ENCODE measurements at regions not wholly inside any gene's neighbourhood (a gene's known extent, or its start where the extent isn't known, plus 50 kb on each side); places are given as distances from the start of the nearest gene placed in this dataset.

DNA sequence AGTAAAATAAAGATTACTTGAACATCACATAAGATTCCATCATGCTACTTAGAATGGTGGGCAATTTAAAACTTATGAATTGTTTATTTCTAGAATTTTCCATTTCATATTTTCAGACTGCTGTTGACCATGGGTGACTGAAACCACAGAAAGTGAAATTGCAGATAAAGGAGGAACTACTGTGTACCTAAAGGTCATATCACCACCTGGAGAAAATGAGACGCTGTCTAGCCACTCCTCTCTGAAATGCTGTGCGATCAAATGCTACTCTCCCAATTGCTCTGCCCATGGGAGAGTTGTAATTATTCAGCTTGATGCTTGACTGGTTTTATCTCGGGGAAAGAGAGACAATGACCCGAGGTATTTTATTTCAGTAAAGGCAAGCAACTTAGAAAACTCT is 128.9 kb upstream of the ERCC4 start:
- Mint-ChIP-seq H3K27me3 (no peaks in the 10 kb centered on the region), H3K4me3 (no peak overlapping the region), H3K27ac (no peak overlapping the region), H3K36me3 (ENCODE audit: low read depth) (no peaks in the 10 kb centered on the region), H3K4me1 (no peaks in the 10 kb centered on the region), H3K9me3 (no peaks in the 10 kb centered on the region)
- ChIA-PET CTCF (no interaction called here), POLR2A (no interaction called here)
- ATAC-seq (ENCODE audit: low read depth): no peak
- TF ChIP-seq, protein P1, sequence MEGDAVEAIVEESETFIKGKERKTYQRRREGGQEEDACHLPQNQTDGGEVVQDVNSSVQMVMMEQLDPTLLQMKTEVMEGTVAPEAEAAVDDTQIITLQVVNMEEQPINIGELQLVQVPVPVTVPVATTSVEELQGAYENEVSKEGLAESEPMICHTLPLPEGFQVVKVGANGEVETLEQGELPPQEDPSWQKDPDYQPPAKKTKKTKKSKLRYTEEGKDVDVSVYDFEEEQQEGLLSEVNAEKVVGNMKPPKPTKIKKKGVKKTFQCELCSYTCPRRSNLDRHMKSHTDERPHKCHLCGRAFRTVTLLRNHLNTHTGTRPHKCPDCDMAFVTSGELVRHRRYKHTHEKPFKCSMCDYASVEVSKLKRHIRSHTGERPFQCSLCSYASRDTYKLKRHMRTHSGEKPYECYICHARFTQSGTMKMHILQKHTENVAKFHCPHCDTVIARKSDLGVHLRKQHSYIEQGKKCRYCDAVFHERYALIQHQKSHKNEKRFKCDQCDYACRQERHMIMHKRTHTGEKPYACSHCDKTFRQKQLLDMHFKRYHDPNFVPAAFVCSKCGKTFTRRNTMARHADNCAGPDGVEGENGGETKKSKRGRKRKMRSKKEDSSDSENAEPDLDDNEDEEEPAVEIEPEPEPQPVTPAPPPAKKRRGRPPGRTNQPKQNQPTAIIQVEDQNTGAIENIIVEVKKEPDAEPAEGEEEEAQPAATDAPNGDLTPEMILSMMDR (IDR thresholded peaks at IDR 0.05): no peak
- no peak for DNase-seq
- intact Hi-C loops (cut with micrococcal nuclease): no loop called here

DNA sequence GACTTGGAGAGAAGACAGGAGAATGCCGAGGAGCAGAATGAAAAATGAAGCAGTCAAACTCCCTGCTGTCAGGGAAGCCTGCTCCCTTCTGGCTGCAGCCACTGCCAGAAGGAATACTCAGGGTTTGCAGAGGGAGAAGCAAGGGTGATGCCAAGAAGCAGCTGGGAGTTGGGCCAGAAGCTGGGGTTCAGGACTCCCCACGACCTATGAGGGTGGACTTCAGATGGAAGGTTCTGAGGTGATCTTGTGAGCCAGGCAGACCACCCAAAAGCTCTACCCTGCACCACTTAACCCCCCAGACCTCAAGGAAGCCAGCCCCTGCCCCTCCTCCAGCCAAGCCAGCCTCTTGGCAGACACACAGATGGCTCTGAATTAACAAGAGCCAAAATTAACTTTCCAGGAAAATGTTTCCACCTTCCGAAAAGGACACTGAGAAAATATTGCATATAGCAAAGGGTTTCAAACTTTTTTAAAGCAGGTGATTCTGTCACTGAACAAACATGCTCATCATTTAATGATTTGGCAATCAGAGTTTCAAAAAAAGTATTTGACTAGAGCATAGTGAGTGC is 126.0 kb upstream of the ERCC4 start:
- TF ChIP-seq, protein P1 (IDR thresholded peaks at IDR 0.05): no peak
- ATAC-seq (ENCODE audit: low read depth): no peak
- no peak for DNase-seq
- no peak overlapping the region for H3K27ac Mint-ChIP-seq
- POLR2A ChIA-PET: no interaction called here
- no peaks in the 10 kb centered on the region for H3K9me3 Mint-ChIP-seq
- no peaks in the 10 kb centered on the region for H3K36me3 Mint-ChIP-seq (ENCODE audit: low read depth)
- H3K4me3 Mint-ChIP-seq: no peak overlapping the region
- H3K27me3 Mint-ChIP-seq: no peaks in the 10 kb centered on the region
- H3K4me1 Mint-ChIP-seq: no peaks in the 10 kb centered on the region
- CTCF ChIA-PET: no interaction called here
- intact Hi-C loops (cut with micrococcal nuclease): no loop called here

DNA sequence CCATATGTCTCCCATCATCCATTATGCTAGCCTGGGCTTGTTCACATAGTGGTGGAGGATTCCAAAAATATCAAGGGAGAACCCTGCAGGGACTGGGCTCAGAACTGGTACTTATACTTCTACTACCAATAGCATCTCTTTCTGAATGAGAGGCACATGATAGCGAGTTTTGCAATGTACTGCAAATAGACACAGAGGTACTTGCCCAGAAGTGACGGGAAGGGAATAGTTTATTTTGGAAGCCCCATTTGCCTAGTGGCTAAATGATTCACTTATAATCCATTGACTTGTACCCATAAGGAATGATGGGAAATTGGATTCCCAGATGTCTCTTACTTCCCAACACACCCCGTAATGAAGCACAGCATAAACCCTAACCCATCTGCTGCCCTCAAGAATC is 124.8 kb upstream of the ERCC4 start:
- Mint-ChIP-seq H3K27me3 (no peaks in the 10 kb centered on the region), H3K9me3 (no peaks in the 10 kb centered on the region), H3K36me3 (ENCODE audit: low read depth) (no peaks in the 10 kb centered on the region), H3K4me3 (no peak overlapping the region), H3K27ac (no peak overlapping the region), H3K4me1 (no peaks in the 10 kb centered on the region)
- CTCF ChIA-PET: no interaction called here
- intact Hi-C loops (cut with micrococcal nuclease): no loop called here
- POLR2A ChIA-PET: no interaction called here
- DNase-seq (no peak), ATAC-seq (ENCODE audit: low read depth) (no peak)
- TF ChIP-seq, protein P1 (IDR thresholded peaks at IDR 0.05): no peak

DNA sequence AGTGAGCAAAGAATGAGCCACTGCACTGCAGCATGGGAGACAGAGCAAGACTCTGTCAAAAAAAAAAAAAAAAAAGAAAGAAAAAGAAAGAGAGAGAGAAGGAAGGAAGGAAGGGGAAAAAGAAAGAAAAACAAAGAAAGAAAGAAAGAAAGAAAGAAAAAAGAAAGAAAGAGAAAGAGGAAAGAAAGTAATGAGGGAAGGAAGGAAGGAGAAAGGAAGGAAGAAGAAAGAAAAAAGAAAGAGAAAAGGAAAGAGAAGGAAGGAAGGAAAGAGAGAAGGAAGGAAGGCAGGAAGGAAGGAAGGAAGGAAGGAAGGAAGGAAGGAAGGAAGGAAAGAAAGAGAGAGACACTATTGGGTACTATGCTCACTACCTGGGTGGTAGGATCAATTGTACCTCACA is 122.2 kb upstream of the ERCC4 start:
- DNase-seq (no peak), ATAC-seq (ENCODE audit: low read depth) (no peak)
- TF ChIP-seq, protein P1 (IDR thresholded peaks at IDR 0.05): no peak
- Mint-ChIP-seq H3K36me3 (ENCODE audit: low read depth) (no peaks in the 10 kb centered on the region), H3K4me3 (no peak overlapping the region), H3K27me3 (no peaks in the 10 kb centered on the region), H3K4me1 (no peaks in the 10 kb centered on the region), H3K9me3 (no peaks in the 10 kb centered on the region), H3K27ac (no peak overlapping the region)
- intact Hi-C loops (cut with micrococcal nuclease): no loop called here
- ChIA-PET POLR2A (no interaction called here), CTCF (no interaction called here)

DNA sequence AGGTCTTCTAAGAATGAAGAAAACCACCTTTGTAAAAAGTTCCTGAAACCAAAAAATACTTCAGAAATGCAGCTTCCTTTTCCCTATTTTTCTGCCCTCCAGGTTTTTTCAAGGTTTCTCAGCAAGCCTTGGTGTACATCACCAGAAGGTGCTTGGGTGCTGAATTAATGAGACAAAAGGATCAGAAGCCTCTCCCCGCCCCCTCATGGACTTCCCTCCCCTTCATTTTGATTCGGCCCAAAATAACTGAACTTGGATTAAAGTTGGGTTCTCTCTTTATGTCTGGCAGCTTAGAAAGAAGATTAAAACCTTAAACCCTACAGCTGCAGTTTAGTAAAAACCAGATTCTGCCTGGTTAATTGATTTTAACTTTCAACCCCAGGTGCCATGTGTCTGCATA is 121.7 kb upstream of the ERCC4 start:
- CTCF ChIA-PET: no interaction called here
- Mint-ChIP-seq H3K27me3 (no peaks in the 10 kb centered on the region), H3K36me3 (ENCODE audit: low read depth) (no peaks in the 10 kb centered on the region), H3K4me1 (no peaks in the 10 kb centered on the region), H3K9me3 (no peaks in the 10 kb centered on the region), H3K27ac (no peak overlapping the region), H3K4me3 (no peak overlapping the region)
- DNase-seq (no peak), ATAC-seq (ENCODE audit: low read depth) (no peak)
- TF ChIP-seq, protein P1 (IDR thresholded peaks at IDR 0.05): no peak
- POLR2A ChIA-PET: no interaction called here
- intact Hi-C loops (cut with micrococcal nuclease): no loop called here

Data from activated B cell treated with CpG ODN at 0.5 μM for 24 hours (primary cell).